DMS 273 (cell line): ENCODE measurements at regions not wholly inside any gene's neighbourhood (a gene's known extent, or its start where the extent isn't known, plus 50 kb on each side); places are given as distances from the start of the nearest gene placed in this dataset.

Experiments
- DNase-seq: peaks from one replicate; lab custom pipeline; 2025; ENCODE audit not compliant: unreplicated experiment; lab: John Stamatoyannopoulos, UW

- DNase-seq: no peak
Observed at GRCh38 chr2:208545403-208546042, 138.9 kb downstream of the PTH2R start.

- DNase-seq: no peak
Observed at GRCh38 chr2:208546107-208546506, 139.5 kb downstream of the PTH2R start.

DNA sequence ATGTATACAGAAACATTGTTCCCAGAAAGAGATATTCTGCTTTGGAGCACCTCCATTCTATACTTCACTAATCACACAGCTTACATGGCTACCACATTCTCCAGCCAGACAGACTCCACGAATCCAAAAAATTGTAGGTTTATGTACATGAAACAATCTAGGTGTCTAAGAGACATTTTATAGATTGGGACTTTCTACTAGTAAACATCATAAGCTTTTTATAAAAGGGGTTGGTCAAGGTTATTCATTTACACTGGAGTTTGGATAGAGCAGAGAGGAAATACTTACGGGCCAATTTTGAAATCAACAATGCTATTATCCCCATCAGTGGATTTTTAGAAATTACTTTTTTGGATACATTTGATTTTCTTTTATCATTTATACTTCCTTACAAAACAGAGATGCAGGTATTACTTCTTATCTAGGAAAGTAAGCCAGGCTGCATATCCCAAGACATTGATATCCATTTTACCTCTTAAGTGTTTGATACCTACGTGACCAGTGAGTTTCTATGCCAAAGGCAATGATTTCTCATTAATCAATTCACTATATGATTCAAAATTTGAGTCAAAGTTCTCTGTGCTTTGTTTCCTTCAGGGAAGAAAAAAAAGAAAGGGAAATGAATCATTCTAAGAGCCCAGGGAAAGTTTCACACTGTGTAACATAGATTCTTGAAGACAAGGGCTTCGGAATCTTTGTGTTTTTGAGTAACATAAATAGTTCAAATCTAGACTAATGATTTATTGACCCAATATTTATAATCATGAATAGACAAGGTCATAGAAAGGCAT is 140.5 kb downstream of the PTH2R start:
- DNase-seq: no peak

DNA sequence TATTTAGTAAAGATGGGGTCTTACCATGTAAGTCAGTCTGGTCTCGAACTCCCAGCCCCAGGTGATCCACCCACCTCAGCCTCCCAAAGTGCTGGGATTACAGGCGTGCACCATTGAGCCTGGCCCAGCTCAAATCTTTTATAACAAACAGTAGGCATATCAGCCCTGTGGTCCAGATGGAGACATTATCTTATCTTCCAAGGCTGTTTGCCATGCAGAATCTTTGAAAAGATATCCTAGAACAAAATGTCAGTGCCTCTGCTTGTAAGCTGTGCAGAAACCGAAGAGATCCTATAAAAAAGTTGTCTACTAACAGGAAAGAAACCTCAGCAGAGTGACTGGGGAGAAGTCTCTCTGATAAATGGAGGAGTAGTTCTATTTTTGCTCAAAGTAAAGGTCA is 142.1 kb downstream of the PTH2R start:
- no peak for DNase-seq

- DNase-seq: no peak
Observed at GRCh38 chr2:208549546-208550158, 143.1 kb downstream of the PTH2R start.

- DNase-seq: no peak
Observed at GRCh38 chr2:208552943-208553342, 146.4 kb downstream of the PTH2R start.

DNA sequence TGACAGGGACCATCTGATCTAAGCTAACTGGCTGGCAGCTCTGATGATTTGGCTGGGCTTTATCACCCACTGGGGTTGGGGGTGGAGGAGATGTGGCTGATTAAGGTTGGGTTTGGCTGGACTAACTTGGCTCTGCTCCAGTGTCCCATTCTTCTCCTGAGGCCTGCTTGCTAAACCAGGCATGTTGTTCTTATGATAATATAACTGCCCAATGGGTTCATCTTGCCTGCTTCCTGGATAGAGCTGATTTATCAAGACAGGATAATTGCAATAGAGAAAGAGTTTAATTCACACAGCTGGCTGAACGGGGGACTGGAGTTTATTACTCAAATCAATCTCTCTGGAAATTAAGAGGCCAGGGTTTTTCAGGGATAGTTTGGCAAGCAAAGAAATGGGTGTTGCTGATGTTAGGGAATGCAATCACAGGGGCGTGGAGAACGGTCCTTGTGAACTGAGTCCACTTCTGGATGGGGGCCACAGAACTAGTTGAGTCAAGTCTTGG is 150.4 kb downstream of the PTH2R start:
- peak; percentile 7 for DNase-seq

DNA sequence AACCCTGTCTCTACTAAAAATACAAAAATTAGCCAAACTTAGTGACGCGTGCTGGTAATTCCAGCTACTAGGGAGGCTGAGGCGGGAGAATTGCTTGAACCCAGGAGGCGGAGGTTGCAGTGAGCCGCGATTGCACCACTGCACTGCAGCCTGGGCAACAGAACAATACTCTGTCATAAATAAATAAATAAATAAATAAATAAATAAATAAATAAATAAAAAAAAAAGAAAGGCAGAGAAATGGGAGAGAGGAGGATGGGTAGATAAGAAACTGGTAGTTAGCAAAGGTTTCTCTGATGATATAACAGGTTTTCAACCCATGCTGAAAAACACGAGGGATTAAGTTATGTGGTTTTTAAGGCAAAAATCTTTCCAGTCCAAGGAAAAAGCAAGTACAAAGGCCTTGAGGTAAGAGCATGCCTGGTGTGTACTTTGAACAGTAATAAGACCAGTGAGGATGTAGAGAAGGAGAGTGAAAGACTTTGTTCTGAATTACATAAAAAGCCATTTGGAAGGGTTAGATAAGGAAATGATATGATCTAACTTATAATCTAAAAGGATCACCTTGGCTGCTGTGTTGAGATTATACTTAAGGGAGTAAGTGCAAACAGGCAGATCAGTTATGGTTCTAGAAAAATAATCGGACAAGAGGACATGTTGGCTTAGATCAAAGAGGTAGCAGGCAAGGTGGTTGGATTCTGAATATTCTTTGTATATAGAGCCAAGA is 159.3 kb downstream of the PTH2R start:
- DNase-seq: no peak

DNA sequence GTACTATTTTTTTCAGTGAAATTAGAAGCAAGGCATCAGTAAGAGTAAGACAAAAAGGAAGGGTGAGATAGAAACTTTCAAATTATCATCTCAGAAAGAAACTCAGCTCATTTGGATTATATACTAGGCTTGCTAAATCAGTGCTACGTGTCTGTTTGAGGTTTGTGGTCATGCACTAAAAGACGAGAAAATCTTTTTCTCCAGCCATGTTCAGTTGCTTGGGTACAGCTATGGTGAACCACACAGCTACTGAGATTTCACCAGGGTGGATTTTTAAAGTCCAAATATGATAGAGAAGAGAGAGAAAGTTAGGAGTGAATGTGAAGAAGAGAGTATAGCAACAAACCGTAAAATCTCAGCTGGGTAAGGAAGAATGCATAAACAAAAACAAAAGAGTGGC is 161.6 kb downstream of the PTH2R start:
- DNase-seq: no peak

GRCh38 chr2:208570066-208570465 is 163.5 kb downstream of the PTH2R start:
- DNase-seq: no peak

DNA sequence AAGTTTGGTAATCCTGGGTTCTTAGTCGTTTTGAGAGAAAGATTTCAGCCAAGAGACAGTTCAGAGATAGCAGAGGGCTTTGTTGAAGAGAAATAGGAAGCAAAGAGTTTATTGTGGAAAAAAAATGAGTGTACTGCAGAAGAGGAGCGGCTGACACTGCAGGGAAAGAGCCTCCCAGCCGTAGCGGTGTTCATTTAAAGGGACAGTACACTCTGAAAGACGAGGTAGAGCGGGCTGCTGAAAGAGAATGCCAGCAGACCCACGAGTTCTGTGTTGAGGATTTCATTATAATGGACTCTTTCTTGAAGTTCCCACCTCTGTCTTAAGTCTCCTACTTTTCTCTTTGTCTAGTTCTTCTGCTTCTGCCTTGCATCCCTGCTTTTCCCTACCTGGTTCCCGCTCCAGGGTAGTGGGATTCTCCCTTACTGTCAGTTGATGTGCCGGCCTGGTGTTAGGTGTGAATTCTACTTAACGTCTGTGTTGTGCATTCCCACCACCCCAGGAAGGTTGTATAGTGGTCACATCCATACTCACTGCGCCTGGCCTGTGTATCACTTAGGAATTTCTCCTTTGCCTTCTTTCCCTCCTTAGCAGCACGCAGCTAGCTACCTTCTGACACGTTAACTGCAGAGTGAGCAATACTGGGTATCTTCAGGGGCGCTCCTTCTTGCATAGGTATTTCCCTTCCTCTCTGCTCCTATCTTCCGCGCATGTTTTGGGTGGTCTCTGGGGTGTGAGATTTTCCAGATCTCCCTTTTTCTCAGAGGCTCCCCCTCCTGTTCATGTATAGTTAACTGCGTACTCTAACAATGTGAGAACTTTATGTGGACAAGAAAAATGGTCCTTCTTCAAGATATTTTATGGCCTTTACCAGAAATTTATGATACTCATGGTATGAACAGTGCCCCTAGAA is 164.5 kb downstream of the PTH2R start:
- DNase-seq: peak; percentile 6

- DNase-seq: no peak
Observed at GRCh38 chr2:208571764-208572131, 165.2 kb downstream of the PTH2R start.

DNA sequence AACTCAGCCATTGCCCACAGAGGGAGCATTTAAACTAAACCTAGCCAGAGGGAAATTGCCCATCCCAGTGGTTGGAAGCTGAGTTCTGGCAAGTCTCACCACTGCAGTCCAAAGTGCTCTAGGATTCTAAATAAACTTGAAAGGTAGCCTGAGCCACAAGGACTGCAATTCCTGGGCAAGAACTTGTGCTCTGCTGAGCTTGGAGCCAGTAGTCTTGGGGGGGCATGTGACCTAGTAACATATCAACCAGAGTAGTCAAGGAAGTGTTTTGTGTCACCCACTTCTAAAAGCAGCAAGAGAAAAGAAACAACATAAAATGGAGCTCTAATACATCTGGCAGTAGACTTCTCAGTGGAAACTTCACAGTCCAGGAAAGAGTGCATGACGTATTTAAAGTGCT is 167.0 kb downstream of the PTH2R start:
- no peak for DNase-seq

GRCh38 chr2:208579678-208580077 is 173.1 kb downstream of the PTH2R start:
- no peak for DNase-seq

DNA sequence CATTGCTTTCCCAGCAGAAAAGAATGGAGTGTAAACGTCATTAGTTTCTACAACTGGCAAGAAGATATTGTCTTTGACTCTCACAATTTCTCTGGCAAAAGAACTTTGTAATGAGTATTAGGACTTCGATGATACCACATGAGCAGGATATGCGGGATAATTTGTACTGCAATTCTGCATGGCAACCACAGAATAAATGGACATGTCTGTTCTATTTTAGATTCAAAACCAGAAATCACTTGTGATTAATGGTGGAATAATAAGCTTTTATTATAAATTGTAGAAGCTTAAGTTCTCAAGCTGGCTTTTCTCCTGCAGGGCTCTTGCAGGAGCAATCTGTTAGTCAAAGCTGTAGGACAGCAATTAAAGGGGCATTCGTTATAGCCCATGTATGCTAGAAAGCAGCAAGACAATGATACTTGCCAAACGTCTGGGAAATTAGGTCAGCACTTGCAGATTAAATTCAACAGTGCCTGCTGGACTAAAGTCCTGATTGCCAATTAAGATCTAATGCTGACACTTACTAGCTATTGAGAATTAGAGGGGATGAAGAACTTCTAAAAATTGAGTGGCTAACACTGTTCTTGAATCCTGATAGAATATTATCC is 177.9 kb downstream of the PTH2R start:
- DNase-seq: no peak

DNA sequence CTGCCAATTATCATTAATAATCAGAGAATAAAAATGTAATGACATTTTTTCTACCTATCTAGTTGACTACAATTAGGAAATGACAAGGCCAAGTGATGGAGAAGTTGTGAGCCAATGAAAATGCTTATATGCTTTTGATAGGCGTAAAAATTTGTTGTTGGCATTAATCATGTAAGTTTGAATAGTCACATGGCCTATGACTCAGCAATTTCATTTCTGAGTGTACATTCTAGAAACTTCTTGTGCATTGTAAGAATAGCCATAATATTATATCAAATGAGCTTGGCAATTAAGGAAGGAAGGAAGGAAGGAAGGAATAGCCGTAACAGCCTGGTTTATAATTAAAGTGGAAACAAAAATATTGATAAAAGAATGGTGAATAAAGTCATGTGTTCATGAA is 179.9 kb downstream of the PTH2R start:
- no peak for DNase-seq

DNA sequence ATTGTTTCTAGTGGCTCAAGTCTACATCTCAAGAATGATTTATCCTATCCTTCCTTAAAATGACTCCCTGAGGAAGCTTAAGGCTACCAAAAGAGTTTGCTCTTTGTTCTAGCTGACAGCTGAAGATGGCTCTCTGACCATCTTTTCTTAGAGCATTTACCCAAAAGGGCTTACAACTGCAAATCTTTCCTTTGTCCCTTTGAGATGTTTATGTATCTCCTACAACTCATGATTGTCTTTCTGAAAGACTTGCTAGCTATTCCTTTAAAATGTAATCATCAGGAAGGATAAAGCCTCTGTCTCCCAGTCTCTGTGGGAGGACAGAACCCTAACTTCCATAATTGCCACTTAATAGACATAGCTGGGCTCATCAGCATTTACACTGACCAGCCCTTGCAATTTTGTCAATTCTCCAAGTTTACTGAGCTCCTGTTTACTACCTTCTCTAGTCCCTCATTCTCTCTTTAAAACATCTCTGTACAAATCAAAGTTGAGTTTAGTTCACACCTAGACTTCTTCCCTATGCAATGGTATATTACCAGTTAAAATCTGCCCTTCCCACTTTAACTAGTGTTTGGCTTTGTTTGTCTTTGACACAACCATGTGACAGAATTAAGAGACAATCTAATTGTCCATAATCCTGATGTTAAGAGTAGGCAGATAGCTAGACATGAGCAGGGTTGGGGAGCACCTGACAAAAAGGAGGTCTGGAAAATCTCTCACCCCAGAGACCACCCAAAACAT is 188.2 kb downstream of the PTH2R start:
- DNase-seq: no peak

- peak; percentile 4 for DNase-seq
Observed at GRCh38 chr2:208595386-208596275, 189.0 kb downstream of the PTH2R start.
